Neural cell (in vitro differentiated cells): ENCODE measurements at regions not wholly inside any gene's neighbourhood (a gene's known extent, or its start where the extent isn't known, plus 50 kb on each side); places are given as distances from the start of the nearest gene placed in this dataset.

Experiments
- H2AFZ ChIP-seq: fragments of 200-600, 300-800 bp; sonication (generic), shearing (Covaris generic); 2 replicates; pipeline ENCODE4 v1.6.0; 2014; ENCODE audit warnings: low read depth, mild to moderate bottlenecking, antibody characterized with exemption, low read length, moderate library complexity
- H3F3A ChIP-seq: fragments of 200-600 bp; shearing (Covaris generic); 2 replicates; pipeline ENCODE4 v1.6.1; 2016; ENCODE audit warnings: mild to moderate bottlenecking, moderate library complexity, mixed read lengths, antibody characterized with exemption, low read length; ENCODE audit not compliant: insufficient read depth, poor library complexity, severe bottlenecking
- H3K27ac ChIP-seq: fragments of 200-600, 300-800 bp; sonication (generic), shearing (Covaris generic); 2 replicates; pipeline ENCODE4 v1.5.1; 2014; ENCODE audit warnings: mild to moderate bottlenecking, low read length, moderate library complexity
- H3K27me3 ChIP-seq: fragments of 300-800, 200-600 bp; sonication (generic), shearing (Covaris generic); 2 replicates; pipeline ENCODE4 v1.6.0; 2014; ENCODE audit warnings: mild to moderate bottlenecking, low read depth, low read length, moderate library complexity; ENCODE audit not compliant: insufficient read depth
- H3K36me3 ChIP-seq: fragments of 300-800, 200-600 bp; sonication (generic), shearing (Covaris generic); 2 replicates; pipeline ENCODE4 v1.5.1; 2014; ENCODE audit warnings: mild to moderate bottlenecking, antibody characterized with exemption, low read length, moderate library complexity; ENCODE audit not compliant: insufficient read depth
- H3K4me2 ChIP-seq: fragments of 300-800, 200-600 bp; sonication (generic), shearing (Covaris generic); 2 replicates; pipeline ENCODE4 v1.6.0; 2014; ENCODE audit warnings: mild to moderate bottlenecking, low read length
- H3K4me3 ChIP-seq: fragments of 300-800, 200-600 bp; sonication (generic), shearing (Covaris generic); 2 replicates; pipeline ENCODE4 v1.5.1; 2014; ENCODE audit warnings: mild to moderate bottlenecking, low read length, moderate library complexity
- H3K79me2 ChIP-seq: fragments of 200-600 bp; shearing (Covaris generic); replicated peaks from 2 replicates; pipeline ENCODE4 v1.6.0; 2014; ENCODE audit warnings: mild to moderate bottlenecking, low read length, moderate library complexity; ENCODE audit not compliant: insufficient read depth
- H3K9ac ChIP-seq: fragments of 300-800, 200-600 bp; sonication (generic), shearing (Covaris generic); 2 replicates; pipeline ENCODE4 v1.6.1; 2016; ENCODE audit warnings: mild to moderate bottlenecking, low read length, mixed read lengths
- H3K9me2 ChIP-seq: fragments of 200-600 bp; shearing (Covaris generic); 2 replicates; pipeline ENCODE4 v1.6.1; 2016; ENCODE audit warnings: mild to moderate bottlenecking, low read length, mixed read lengths; ENCODE audit not compliant: insufficient read depth
- H3K9me3 ChIP-seq: fragments of 200-600, 300-800 bp; sonication (generic), shearing (Covaris generic); 2 replicates; pipeline ENCODE4 v1.6.1; 2016; ENCODE audit warnings: mild to moderate bottlenecking, mixed run types, low read length, moderate library complexity, mixed read lengths
- H4K20me1 ChIP-seq: fragments of 200-600 bp; shearing (Covaris generic); 2 replicates; pipeline ENCODE4 v1.6.1; 2016; ENCODE audit warnings: mild to moderate bottlenecking, mixed run types; ENCODE audit not compliant: insufficient read depth
- CTCF ChIP-seq: fragments of 450-650 bp; IDR thresholded peaks from 2 replicates; pipeline ENCODE4 v1.5.1; 2014; ENCODE audit warnings: antibody characterized with exemption, mild to moderate bottlenecking, moderate library complexity; ENCODE audit not compliant: poor library complexity, severe bottlenecking
- EP300 ChIP-seq: fragments of 450-650 bp; conservative IDR thresholded peaks from 2 replicates; pipeline ENCODE4 v1.6.1; 2014; ENCODE audit warnings: antibody characterized with exemption, mild to moderate bottlenecking, moderate library complexity; ENCODE audit not compliant: poor library complexity, severe bottlenecking
- EZH2 ChIP-seq: fragments of 200-600, 300-800 bp; shearing (Covaris generic), sonication (generic); IDR thresholded peaks from 2 replicates; pipeline ENCODE4 v1.6.1; 2014; ENCODE audit warnings: antibody characterized with exemption, low read length, borderline replicate concordance, mild to moderate bottlenecking; ENCODE audit not compliant: insufficient read depth, poor library complexity, severe bottlenecking
- MXI1 ChIP-seq: fragments of 450-650 bp; conservative IDR thresholded peaks from 2 replicates; pipeline ENCODE4 v1.6.1; 2014; ENCODE audit warnings: antibody characterized with exemption, mild to moderate bottlenecking; ENCODE audit not compliant: poor library complexity, severe bottlenecking
- POLR2AphosphoS5 ChIP-seq: IDR thresholded peaks from 2 replicates; pipeline ENCODE4 v1.6.1; 2012
- RAD21 ChIP-seq: fragments of 450-650 bp; conservative IDR thresholded peaks from 2 replicates; pipeline ENCODE4 v1.6.1; 2014; ENCODE audit warnings: antibody characterized with exemption, mild to moderate bottlenecking, moderate library complexity
- REST ChIP-seq: IDR thresholded peaks from 2 replicates; pipeline ENCODE4 v1.6.1; 2012; ENCODE audit warnings: borderline replicate concordance
- SMC3 ChIP-seq: fragments of 450-650 bp; conservative IDR thresholded peaks from 2 replicates; pipeline ENCODE4 v1.6.1; 2014; ENCODE audit warnings: antibody characterized with exemption, mild to moderate bottlenecking, moderate library complexity; ENCODE audit not compliant: poor library complexity
- TAF1 ChIP-seq: IDR thresholded peaks from 2 replicates; pipeline ENCODE4 v1.6.1; 2012; ENCODE audit warnings: low read depth

GRCh38 chr2:126189527-126189926 is 466.4 kb upstream of the GYPC start:
- no peaks in the 10 kb centered on the region for H3K79me2 ChIP-seq
- no peak overlapping the region for H3K4me2 ChIP-seq
- no peaks in the 10 kb centered on the region for H3K9me2 ChIP-seq
- no peak for TF ChIP-seq POLR2AphosphoS5
- no peak for TF ChIP-seq EP300
- TF ChIP-seq TAF1, result no peak
- no peak for TF ChIP-seq CTCF
- no peak for TF ChIP-seq MXI1
- no peak for TF ChIP-seq SMC3
- TF ChIP-seq RAD21, result no peak
- no peak for TF ChIP-seq REST
- no peak for TF ChIP-seq EZH2
- no peaks in the 10 kb centered on the region for H3F3A ChIP-seq
- H2AFZ ChIP-seq, result no peak overlapping the region
- H3K4me3 ChIP-seq, result no peak overlapping the region
- no peaks in the 10 kb centered on the region for H3K27me3 ChIP-seq
- H3K27ac ChIP-seq, result no peak overlapping the region
- H3K9me3 ChIP-seq, result no peaks in the 10 kb centered on the region
- H3K9ac ChIP-seq, result no peak overlapping the region
- no peaks in the 10 kb centered on the region for H3K36me3 ChIP-seq
- H4K20me1 ChIP-seq, result no peaks in the 10 kb centered on the region

- Histone ChIP-seq H3K9ac (no peak overlapping the region), H3K9me2 (no peaks in the 10 kb centered on the region), H3K9me3 (no peaks in the 10 kb centered on the region), H4K20me1 (no peaks in the 10 kb centered on the region), H3K4me3 (no peak overlapping the region), H2AFZ (no peak overlapping the region), H3F3A (no peaks in the 10 kb centered on the region), H3K4me2 (no peak overlapping the region), H3K27ac (no peak overlapping the region), H3K27me3 (no peaks in the 10 kb centered on the region), H3K36me3 (no peaks in the 10 kb centered on the region), H3K79me2 (no peaks in the 10 kb centered on the region)
- TF ChIP-seq RAD21 (no peak), POLR2AphosphoS5 (no peak), SMC3 (no peak), TAF1 (no peak), CTCF (no peak), REST (no peak), MXI1 (no peak), EZH2 (no peak), EP300 (no peak)
Measured at GRCh38 chr2:126200538-126200937, 455.4 kb upstream of the GYPC start.
